Trophoblast cell (in vitro differentiated cells and primary cell): ENCODE measurements at regions not wholly inside any gene's neighbourhood (a gene's known extent, or its start where the extent isn't known, plus 50 kb on each side); places are given as distances from the start of the nearest gene placed in this dataset.

Source experiments
- DNase-seq, 2 donors: peaks; one replicate each; pipeline ENCODE4 v3.0.0-alpha.2; 2016
- H2AFZ ChIP-seq: 2 replicates; pipeline ENCODE4 v1.6.1; 2013; ENCODE audit warnings: low read length, moderate library complexity, mild to moderate bottlenecking; ENCODE audit not compliant: insufficient read depth, poor library complexity
- H2AK5ac ChIP-seq: 2 replicates; pipeline ENCODE4 v1.6.1; 2013; ENCODE audit warnings: mild to moderate bottlenecking, low read length
- H2BK120ac ChIP-seq: 2 replicates; pipeline ENCODE4 v1.6.1; 2013; ENCODE audit warnings: low read length, mild to moderate bottlenecking, moderate library complexity; ENCODE audit not compliant: insufficient read depth, poor library complexity
- H2BK12ac ChIP-seq: 2 replicates; pipeline ENCODE4 v1.6.1; 2013; ENCODE audit warnings: mild to moderate bottlenecking, low read length, moderate library complexity
- H2BK5ac ChIP-seq: 2 replicates; pipeline ENCODE4 v1.6.1; 2013; ENCODE audit warnings: low read length, low read depth, moderate library complexity, mild to moderate bottlenecking; ENCODE audit not compliant: poor library complexity
- H3K14ac ChIP-seq: 2 replicates; pipeline ENCODE4 v1.6.1; 2013; ENCODE audit warnings: mild to moderate bottlenecking, low read length
- H3K18ac ChIP-seq: 2 replicates; pipeline ENCODE4 v1.6.1; 2013; ENCODE audit warnings: mild to moderate bottlenecking, low read length
- H3K23ac ChIP-seq: 2 replicates; pipeline ENCODE4 v1.6.1; 2013; ENCODE audit warnings: low read length
- H3K27ac ChIP-seq: 2 replicates; pipeline ENCODE4 v1.5.1; 2013; ENCODE audit warnings: low read depth, mild to moderate bottlenecking, inconsistent platforms, low read length, moderate library complexity
- H3K27me3 ChIP-seq: 2 replicates; pipeline ENCODE4 v1.6.1; 2013; ENCODE audit warnings: inconsistent platforms, mild to moderate bottlenecking, low read length, moderate library complexity; ENCODE audit not compliant: insufficient read depth
- H3K36me3 ChIP-seq, 2 experiments: 1 replicate in 1 of 2; 2 replicates in 1 of 2; pipeline ENCODE4 v1.6.1; 2013; ENCODE audit warnings: low read length in 2 of 2, mild to moderate bottlenecking in 2 of 2, moderate library complexity in 1 of 2; ENCODE audit not compliant: insufficient read depth in 2 of 2, control insufficient read depth in 1 of 2
- H3K4ac ChIP-seq: 2 replicates; pipeline ENCODE4 v1.6.1; 2013; ENCODE audit warnings: low read depth, mild to moderate bottlenecking, low read length, moderate library complexity
- H3K4me1 ChIP-seq, 2 experiments: 1 replicate in 1 of 2; 2 replicates in 1 of 2; pipeline ENCODE4 v1.6.1; 2013; ENCODE audit warnings: low read length in 2 of 2, mild to moderate bottlenecking in 2 of 2, moderate library complexity in 1 of 2; ENCODE audit not compliant: insufficient read depth in 2 of 2, control insufficient read depth in 1 of 2
- H3K4me2 ChIP-seq: 2 replicates; pipeline ENCODE4 v1.6.1; 2013; ENCODE audit warnings: inconsistent platforms, mild to moderate bottlenecking, low read length, moderate library complexity
- H3K4me3 ChIP-seq: 2 replicates; pipeline ENCODE4 v1.5.1; 2013; ENCODE audit warnings: mild to moderate bottlenecking, low read depth, low read length, inconsistent platforms
- H3K79me1 ChIP-seq: one replicate; pipeline ENCODE4 v1.6.1; 2013; ENCODE audit warnings: low read length
- H3K79me2 ChIP-seq: 2 replicates; pipeline ENCODE4 v1.6.1; 2013; ENCODE audit warnings: low read length, mild to moderate bottlenecking; ENCODE audit not compliant: control insufficient read depth, insufficient read depth, poor library complexity
- H3K9ac ChIP-seq: 2 replicates; pipeline ENCODE4 v1.6.1; 2013; ENCODE audit warnings: mild to moderate bottlenecking, low read length
- H3K9me3 ChIP-seq: 2 replicates; pipeline ENCODE4 v1.6.1; 2013; ENCODE audit warnings: low read depth, mild to moderate bottlenecking, control low read depth, inconsistent platforms, low read length; ENCODE audit not compliant: insufficient read depth
- H4K12ac ChIP-seq: 2 replicates; pipeline ENCODE4 v1.6.1; 2013; ENCODE audit warnings: low read depth, mild to moderate bottlenecking, low read length, moderate library complexity
- H4K8ac ChIP-seq: 2 replicates; pipeline ENCODE4 v1.6.1; 2013; ENCODE audit warnings: low read depth, mild to moderate bottlenecking, low read length, moderate library complexity
- H4K91ac ChIP-seq: one replicate; pipeline ENCODE4 v1.6.1; 2013; ENCODE audit warnings: low read depth, mild to moderate bottlenecking, low read length, moderate library complexity
- WGBS: extraction: QIAGEN DNeasy Blood & Tissue Kit; methylation state at CpG from one replicate; pipeline ENCODE4 v1.1.7; 2013; ENCODE audit warnings: missing lambda C conversion rate; ENCODE audit not compliant: insufficient read length, insufficient coverage; ENCODE audit errors: extremely low coverage; 5-methylcytosine and 5-hydroxymethylcytosine counted together

DNA sequence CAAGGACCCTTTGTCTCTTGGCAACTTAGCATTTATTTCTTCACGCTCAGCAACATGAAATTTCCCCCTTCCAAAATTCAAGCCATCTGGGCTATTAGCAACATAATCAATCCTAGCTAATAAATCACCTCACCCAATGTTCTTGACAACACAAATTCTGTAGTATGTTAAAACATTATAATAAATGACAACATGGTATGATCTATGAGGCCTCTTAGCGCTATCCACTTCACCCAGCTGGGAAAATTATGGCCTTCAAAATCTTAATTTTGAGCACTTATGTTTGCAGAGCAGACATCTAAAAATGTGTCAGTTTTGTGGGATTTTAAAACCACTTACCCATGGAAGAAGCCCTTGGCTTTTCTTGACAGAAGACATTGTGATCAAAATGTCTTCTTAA lies 181.9 kb downstream of the HDGFL1 start:
- Histone ChIP-seq H2BK5ac (no peak overlapping the region), H2BK12ac (no peak overlapping the region), H3K23ac (no peak overlapping the region), H3K79me2 (no peaks in the 10 kb centered on the region), H4K8ac (no peak overlapping the region), H2BK120ac (no peak overlapping the region), H3K36me3 (no peaks in the 10 kb centered on the region), H3K4ac (no peak overlapping the region), H3K27ac (no peak overlapping the region), H2AK5ac (no peak overlapping the region), H3K79me1 (no peaks in the 10 kb centered on the region), H4K12ac (no peak overlapping the region), H3K27me3 (no peaks in the 10 kb centered on the region), H3K14ac (no peak overlapping the region), H2AFZ (no peak overlapping the region), H3K4me1 (no peaks in the 10 kb centered on the region), H4K91ac (no peak overlapping the region), H3K4me2 (no peak overlapping the region), H3K9me3 (no peaks in the 10 kb centered on the region), H3K18ac (no peak overlapping the region), H3K9ac (no peak overlapping the region), H3K4me3 (no peak overlapping the region)
- DNase-seq: no peak
- WGBS: no CpG with 5 or more reads among the region's 2 CpGs

DNA sequence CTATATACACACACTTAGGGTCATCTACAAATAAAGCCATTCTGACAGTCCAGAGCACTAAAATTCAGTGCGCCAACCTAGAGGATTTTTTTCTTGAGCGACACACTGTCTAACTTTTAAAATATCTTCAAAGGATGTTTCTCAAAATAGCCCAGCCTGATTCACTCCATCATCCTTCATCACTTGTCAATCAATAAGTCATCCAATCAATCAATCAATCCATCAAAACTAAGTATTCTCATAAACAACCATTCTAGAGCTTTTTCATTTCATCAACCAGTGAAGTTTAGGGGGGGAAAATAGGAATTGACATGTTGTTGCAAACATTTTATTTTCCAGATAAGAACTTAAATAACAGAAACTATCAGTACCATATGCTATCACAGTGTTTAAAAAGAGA lies 183.2 kb downstream of the HDGFL1 start:
- Histone ChIP-seq H3K4me3 (no peak overlapping the region), H3K4me1 (no peaks in the 10 kb centered on the region), H4K91ac (no peak overlapping the region), H3K79me1 (no peaks in the 10 kb centered on the region), H2BK12ac (no peak overlapping the region), H2AFZ (no peak overlapping the region), H3K18ac (no peak overlapping the region), H3K23ac (no peak overlapping the region), H3K4me2 (no peak overlapping the region), H4K8ac (no peak overlapping the region), H3K9me3 (no peaks in the 10 kb centered on the region), H2BK120ac (no peak overlapping the region), H3K4ac (no peak overlapping the region), H3K9ac (no peak overlapping the region), H3K36me3 (no peaks in the 10 kb centered on the region), H2BK5ac (no peak overlapping the region), H4K12ac (no peak overlapping the region), H3K27me3 (no peaks in the 10 kb centered on the region), H3K27ac (no peak overlapping the region), H3K14ac (no peak overlapping the region), H2AK5ac (no peak overlapping the region), H3K79me2 (no peaks in the 10 kb centered on the region)
- no CpG with 5 or more reads among the region's 2 CpGs for WGBS
- DNase-seq: no peak

DNA sequence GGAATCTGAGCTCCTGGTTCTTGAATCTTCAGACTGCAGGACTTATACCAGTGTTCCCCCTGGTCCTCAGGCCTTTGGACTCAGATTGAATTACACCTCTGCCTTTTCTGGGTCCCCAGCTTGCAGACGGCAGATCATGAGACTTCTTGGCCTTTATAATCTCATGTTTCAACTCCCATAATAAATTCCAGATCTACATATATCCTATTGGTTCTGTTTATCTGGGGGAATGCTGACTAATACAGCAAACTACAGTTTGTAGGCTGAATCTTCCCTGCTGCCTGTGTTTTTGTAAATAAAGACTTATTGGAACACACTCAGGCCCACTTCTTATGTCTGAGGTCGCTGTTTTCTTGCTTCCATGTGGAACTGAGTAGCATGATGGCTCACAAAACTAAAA lies 184.7 kb downstream of the HDGFL1 start:
- Histone ChIP-seq H2BK120ac (no peak overlapping the region), H3K18ac (no peak overlapping the region), H3K23ac (no peak overlapping the region), H3K27me3 (no peaks in the 10 kb centered on the region), H3K9me3 (no peaks in the 10 kb centered on the region), H2AK5ac (no peak overlapping the region), H3K4me3 (no peak overlapping the region), H3K27ac (no peak overlapping the region), H4K8ac (no peak overlapping the region), H3K36me3 (no peaks in the 10 kb centered on the region), H2AFZ (no peak overlapping the region), H4K91ac (no peak overlapping the region), H3K79me2 (no peaks in the 10 kb centered on the region), H3K4me1 (no peaks in the 10 kb centered on the region), H3K4ac (no peak overlapping the region), H2BK5ac (no peak overlapping the region), H3K14ac (no peak overlapping the region), H3K9ac (no peak overlapping the region), H4K12ac (no peak overlapping the region), H3K4me2 (no peak overlapping the region), H2BK12ac (no peak overlapping the region), H3K79me1 (no peaks in the 10 kb centered on the region)
- no CpG with 5 or more reads among the region's 2 CpGs for WGBS
- no peak for DNase-seq

DNA sequence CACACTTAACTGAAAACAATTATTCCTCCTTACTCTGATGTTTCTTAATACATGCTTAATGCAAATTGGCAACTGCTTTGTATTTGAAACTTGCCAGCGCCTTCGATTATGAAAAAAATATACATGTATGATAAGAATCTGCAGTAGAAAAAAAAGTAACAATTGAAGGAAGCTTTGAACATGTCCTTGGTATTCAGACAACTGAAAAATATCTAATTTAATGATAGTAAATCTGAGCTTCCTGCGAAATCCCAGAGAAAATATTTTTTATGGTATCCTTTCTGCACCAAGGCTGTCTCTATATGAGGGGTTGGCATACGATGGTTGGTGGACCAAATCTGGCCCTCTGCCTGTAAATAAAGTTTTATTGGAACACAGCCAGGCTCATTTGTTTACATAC lies 186.2 kb downstream of the HDGFL1 start:
- Histone ChIP-seq H3K4me1 (no peaks in the 10 kb centered on the region), H3K9me3 (no peaks in the 10 kb centered on the region), H4K91ac (no peak overlapping the region), H3K9ac (no peak overlapping the region), H2AFZ (no peak overlapping the region), H3K4me2 (no peak overlapping the region), H2BK5ac (no peak overlapping the region), H4K12ac (no peak overlapping the region), H2BK12ac (no peak overlapping the region), H3K79me1 (no peaks in the 10 kb centered on the region), H3K23ac (no peak overlapping the region), H2BK120ac (no peak overlapping the region), H3K36me3 (no peaks in the 10 kb centered on the region), H3K4me3 (no peak overlapping the region), H3K79me2 (no peaks in the 10 kb centered on the region), H3K27me3 (no peaks in the 10 kb centered on the region), H4K8ac (no peak overlapping the region), H3K18ac (no peak overlapping the region), H3K14ac (no peak overlapping the region), H2AK5ac (no peak overlapping the region), H3K4ac (no peak overlapping the region), H3K27ac (no peak overlapping the region)
- no peak for DNase-seq
- WGBS: no CpG with 5 or more reads among the region's 4 CpGs
